H1 (cell line): ENCODE measurements at regions not wholly inside any gene's neighbourhood (a gene's known extent, or its start where the extent isn't known, plus 50 kb on each side); places are given as distances from the start of the nearest gene placed in this dataset.

Experiments
- CTCF ChIA-PET: fragments of 300-600 bp; sonication (Branson Sonifier 250); formaldehyde crosslinking; loops from one replicate; lab custom pipeline; 2021; ENCODE audit not compliant: partially characterized antibody; lab: Charles Lee
- POLR2A ChIA-PET: fragments of 300-600 bp; sonication (Branson Sonifier 250); formaldehyde crosslinking; loops from one replicate; lab custom pipeline; 2021; ENCODE audit warnings: inconsistent platforms; ENCODE audit not compliant: partially characterized antibody; lab: Charles Lee
- DNase-seq, 2 experiments: peaks; one replicate each; pipeline versions ENCODE4 v3.0.0 to v3.0.0-alpha.2; 2010 to 2022; ENCODE audit warnings: low spot score in 2 of 2, low read depth in 1 of 2, mixed read lengths in 1 of 2
- FAIRE-seq: peaks from 2 replicates; lab custom pipeline; 2011; peaks lifted over from hg19 to GRCh38; lab: Jason Lieb, UNC
- H2AFZ ChIP-seq: 2 replicates; pipeline ENCODE4 v1.8.1; 2012; ENCODE audit warnings: low read length, inconsistent platforms
- H2AK5ac ChIP-seq: 2 replicates; pipeline ENCODE4 v1.6.1; 2013; ENCODE audit warnings: low read depth, low read length
- H2BK120ac ChIP-seq: replicated peaks from 2 replicates; pipeline ENCODE3; 2013; ENCODE audit warnings: low read depth, low read length, inconsistent platforms
- H2BK12ac ChIP-seq: 2 replicates; pipeline ENCODE4 v1.6.1; 2013; ENCODE audit warnings: low read depth, low read length
- H2BK15ac ChIP-seq: 2 replicates; pipeline ENCODE4 v1.6.1; 2013; ENCODE audit warnings: low read length
- H2BK20ac ChIP-seq: 2 replicates; pipeline ENCODE4 v1.6.1; 2013; ENCODE audit warnings: low read length
- H2BK5ac ChIP-seq: 2 replicates; pipeline ENCODE4 v1.6.1; 2013; ENCODE audit warnings: low read depth, low read length
- H3K14ac ChIP-seq: 2 replicates; pipeline ENCODE4 v1.6.1; 2013; ENCODE audit warnings: inconsistent platforms; ENCODE audit not compliant: insufficient read length
- H3K18ac ChIP-seq: 2 replicates; pipeline ENCODE4 v1.6.1; 2013; ENCODE audit warnings: low read length; ENCODE audit errors: extremely low read depth
- H3K23ac ChIP-seq: 2 replicates; pipeline ENCODE4 v1.6.1; 2013; ENCODE audit warnings: inconsistent platforms; ENCODE audit not compliant: insufficient read length
- H3K23me2 ChIP-seq: 2 replicates; pipeline ENCODE4 v1.6.1; 2013; ENCODE audit warnings: low read depth, low read length
- H3K27ac ChIP-seq: 2 replicates; pipeline ENCODE4 v1.6.1; 2011; ENCODE audit warnings: low read depth, low read length, inconsistent platforms
- H3K27me3 ChIP-seq, 4 experiments: replicated peaks in 1 of 4; 1 replicate in 1 of 4; 2 replicates in 3 of 4; pipeline versions ENCODE4 v1.6.1 to v1.8.1; 2011 to 2013; ENCODE audit warnings: low read length in 3 of 4, mild to moderate bottlenecking in 3 of 4, inconsistent platforms in 2 of 4, mixed read lengths in 2 of 4, moderate library complexity in 1 of 4; ENCODE audit not compliant: control insufficient read depth in 3 of 4, insufficient read depth in 3 of 4; ENCODE audit errors: extremely low read depth in 1 of 4
- H3K36me3 ChIP-seq, 4 experiments: 2 replicates each; pipeline versions ENCODE4 v1.6.1 to v1.8.1; 2011 to 2013; ENCODE audit warnings: mild to moderate bottlenecking in 4 of 4, low read length in 3 of 4, moderate library complexity in 2 of 4, control low read depth in 1 of 4, inconsistent platforms in 1 of 4; ENCODE audit not compliant: insufficient read depth in 4 of 4, control insufficient read depth in 2 of 4
- H3K4ac ChIP-seq: replicated peaks from 2 replicates; pipeline ENCODE3; 2013; ENCODE audit warnings: low read length, low read depth, mixed read lengths, inconsistent platforms; ENCODE audit not compliant: insufficient read length
- H3K4me1 ChIP-seq, 4 experiments: replicated peaks in 1 of 4; 1 replicate in 1 of 4; 2 replicates in 3 of 4; pipeline versions ENCODE4 v1.6.1 to v1.8.1; 2011 to 2013; ENCODE audit warnings: low read length in 3 of 4, inconsistent platforms in 2 of 4, mixed read lengths in 1 of 4; ENCODE audit not compliant: insufficient read depth in 4 of 4, control insufficient read depth in 3 of 4
- H3K4me2 ChIP-seq, 2 experiments: 2 replicates each; pipeline versions ENCODE4 v1.6.1 to v1.8.1; 2011 to 2013; ENCODE audit warnings: low read depth in 2 of 2, low read length in 2 of 2, control low read depth in 1 of 2, inconsistent platforms in 1 of 2, mild to moderate bottlenecking in 1 of 2; ENCODE audit not compliant: insufficient read depth in 1 of 2
- H3K4me3 ChIP-seq, 4 experiments: fragments of 200-600, 300-600 bp in 1 of 4; sonication (generic), shearing (Covaris generic), sonication (Bioruptor Twin) in 1 of 4; 2 replicates each; pipeline versions ENCODE4 v1.5.1 to v1.8.1; 2011 to 2016; ENCODE audit warnings: low read length in 4 of 4, low read depth in 3 of 4, control low read depth in 2 of 4, inconsistent platforms in 2 of 4, mild to moderate bottlenecking in 2 of 4, mixed read lengths in 1 of 4, moderate library complexity in 1 of 4; ENCODE audit not compliant: insufficient read depth in 2 of 4; ENCODE audit errors: extremely low read depth in 1 of 4
- H3K56ac ChIP-seq: replicated peaks from 2 replicates; pipeline ENCODE3; 2013; ENCODE audit warnings: low read depth, mild to moderate bottlenecking, mixed read lengths, low read length, inconsistent platforms; ENCODE audit not compliant: insufficient read length
- H3K79me1 ChIP-seq: 2 replicates; pipeline ENCODE4 v1.6.1; 2013; ENCODE audit warnings: low read depth, low read length, control low read depth
- H3K79me2 ChIP-seq, 2 experiments: 2 replicates each; pipeline versions ENCODE4 v1.6.1 to v1.8.1; 2012 to 2013; ENCODE audit warnings: low read length in 2 of 2, mild to moderate bottlenecking in 2 of 2, inconsistent platforms in 1 of 2; ENCODE audit not compliant: insufficient read depth in 2 of 2, control insufficient read depth in 1 of 2
- H3K9ac ChIP-seq, 4 experiments: replicated peaks in 1 of 4; 1 replicate in 1 of 4; 2 replicates in 3 of 4; pipeline versions ENCODE4 v1.6.1 to v1.8.1; 2011 to 2013; ENCODE audit warnings: low read depth in 3 of 4, low read length in 3 of 4, control low read depth in 2 of 4, mild to moderate bottlenecking in 2 of 4, moderate library complexity in 2 of 4, inconsistent platforms in 1 of 4; ENCODE audit errors: extremely low read depth in 1 of 4
- H3K9me3 ChIP-seq, 2 experiments: 2 replicates each; pipeline versions ENCODE4 v1.6.1 to v1.8.1; 2012 to 2013; ENCODE audit warnings: mild to moderate bottlenecking in 2 of 2, moderate library complexity in 2 of 2, control low read depth in 1 of 2, inconsistent platforms in 1 of 2, low read depth in 1 of 2, low read length in 1 of 2, mixed read lengths in 1 of 2; ENCODE audit not compliant: insufficient read depth in 2 of 2
- H4K20me1 ChIP-seq, 2 experiments: replicated peaks in 1 of 2; 2 replicates each; pipeline versions ENCODE3 to v1.8.1; 2011 to 2013; ENCODE audit warnings: inconsistent platforms in 2 of 2, low read length in 2 of 2, mild to moderate bottlenecking in 1 of 2; ENCODE audit not compliant: insufficient read depth in 2 of 2, control insufficient read depth in 1 of 2
- H4K5ac ChIP-seq: 2 replicates; pipeline ENCODE4 v1.6.1; 2013; ENCODE audit warnings: low read length, low read depth, mixed read lengths, inconsistent platforms; ENCODE audit not compliant: insufficient read length
- H4K8ac ChIP-seq: 2 replicates; pipeline ENCODE4 v1.8.0; 2013; ENCODE audit warnings: mild to moderate bottlenecking, moderate library complexity, low read length, inconsistent platforms; ENCODE audit not compliant: insufficient read depth; ENCODE audit errors: extremely low read depth
- H4K91ac ChIP-seq: replicated peaks from 2 replicates; pipeline ENCODE3; 2013; ENCODE audit warnings: low read length, mixed read lengths, inconsistent platforms; ENCODE audit not compliant: insufficient read length
- KDM1A ChIP-seq: fragments of 200-600, 300-600 bp; sonication (generic); IDR thresholded peaks from 2 replicates; pipeline ENCODE4 v1.7.1; 2016; ENCODE audit warnings: mild to moderate bottlenecking, low read length, borderline replicate concordance
- KDM5A ChIP-seq: fragments of 200-600 bp; IDR thresholded peaks from 2 replicates; pipeline ENCODE4 v1.7.1; 2012; ENCODE audit warnings: mild to moderate bottlenecking, low read length, inconsistent platforms, mixed read lengths
- WGBS, 2 experiments: shearing (Covaris generic) in 1 of 2; methylation state at CpG; one replicate each; pipeline versions ENCODE4 v1.1.6 to v1.1.7; 2013 to 2015; ENCODE audit warnings: low lambda C conversion rate in 2 of 2, mixed read lengths in 2 of 2, inconsistent platforms in 1 of 2, low coverage in 1 of 2, missing lambda C conversion rate in 1 of 2; ENCODE audit not compliant: insufficient replicate concordance in 2 of 2, insufficient coverage in 1 of 2, insufficient read length in 1 of 2; ENCODE audit errors: extremely low coverage in 1 of 2, missing lambda C conversion rate in 1 of 2; 5-methylcytosine and 5-hydroxymethylcytosine counted together

DNA sequence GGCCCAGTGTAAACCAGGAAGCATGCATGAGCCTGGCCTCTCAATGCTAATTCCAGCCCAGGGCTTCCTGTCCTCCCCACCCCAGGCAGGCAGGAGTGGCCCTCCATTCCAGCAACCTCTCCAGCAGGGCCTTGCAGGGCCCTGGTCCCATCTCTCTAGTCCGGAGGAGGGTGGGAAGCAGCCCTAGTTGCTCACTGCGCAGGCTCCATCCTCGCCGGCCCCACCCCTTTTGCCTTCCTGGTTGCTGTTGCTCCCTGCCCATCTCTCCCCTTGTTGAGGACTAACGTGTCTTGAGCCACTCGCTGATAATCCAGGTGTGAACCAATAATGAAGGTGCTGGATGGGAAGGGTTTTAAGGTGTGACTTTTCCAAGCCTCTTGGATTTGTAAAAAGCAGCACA lies 161.2 kb upstream of the BCOR start:
- no peak overlapping the region for H2BK5ac ChIP-seq
- no peak overlapping the region for H4K5ac ChIP-seq
- H2BK15ac ChIP-seq, result no peak overlapping the region
- no peak overlapping the region for H3K18ac ChIP-seq
- no peak overlapping the region for H3K4ac ChIP-seq
- no peak overlapping the region for H3K27ac ChIP-seq
- WGBS, 2 experiments, result 82% methylated on average over 2 of the region's 6 CpGs; no CpG with 5 or more reads in 1 of the 2 experiments
- no peak for TF ChIP-seq KDM1A
- no peak for TF ChIP-seq KDM5A
- no peak overlapping the region for H4K8ac ChIP-seq
- peaks cover 0 to 6% (median 0%) of the 10 kb centered on the region in 4 experiments; a peak in 2 of 7 replicates for H3K4me1 ChIP-seq
- no peak overlapping the region for H2AK5ac ChIP-seq
- no peaks in the 10 kb centered on the region for H4K20me1 ChIP-seq
- H3K9ac ChIP-seq, result no peak overlapping the region
- H2BK120ac ChIP-seq, result no peak overlapping the region
- H3K9me3 ChIP-seq, result no peaks in the 10 kb centered on the region
- H3K27me3 ChIP-seq, result no peaks in the 10 kb centered on the region
- no peak overlapping the region for H2AFZ ChIP-seq
- no peak overlapping the region for H3K4me3 ChIP-seq
- FAIRE-seq (no peak), DNase-seq (no peak)
- ChIA-PET POLR2A (no interaction called here), CTCF (interaction anchor here (0.5 kb wide), 1 partner anchor 178 kb away, joined by 3 read pairs; no protein-coding TSS in a partner anchor)
- no peak overlapping the region for H3K4me2 ChIP-seq
- no peak overlapping the region for H3K56ac ChIP-seq
- no peak overlapping the region for H2BK12ac ChIP-seq
- H3K14ac ChIP-seq, result no peak overlapping the region
- no peaks in the 10 kb centered on the region for H3K36me3 ChIP-seq
- no peaks in the 10 kb centered on the region for H3K79me2 ChIP-seq
- no peak overlapping the region for H4K91ac ChIP-seq
- no peak overlapping the region for H2BK20ac ChIP-seq
- H3K23me2 ChIP-seq, result no peaks in the 10 kb centered on the region
- H3K23ac ChIP-seq, result no peak overlapping the region
- H3K79me1 ChIP-seq, result no peaks in the 10 kb centered on the region
